ENCODE measurements at regions not wholly inside any gene's neighbourhood (a gene's known extent, or its start where the extent isn't known, plus 50 kb on each side); places are given as distances from the start of the nearest gene placed in this dataset.

GRCh38 chr15:93895976-93896770 lies 335.2 kb upstream of the MCTP2 start:
- TF ChIP-seq SIN3A (IDR thresholded peaks at IDR 0.05; ENCODE audit: borderline replicate concordance, low read depth, low read length) (no peak), EZH2phosphoT487 (IDR thresholded peaks at IDR 0.05; ENCODE audit: borderline replicate concordance, low read depth) (no peak), POLR2AphosphoS5 (IDR thresholded peaks at IDR 0.05; ENCODE audit: low read depth, low read length) (no peak)

Measured in SK-N-SH (cell line).